ENCODE measurements at regions not wholly inside any gene's neighbourhood (a gene's known extent, or its start where the extent isn't known, plus 50 kb on each side); places are given as distances from the start of the nearest gene placed in this dataset.

GRCh38 chr18:30582078-30582477 lies 460.5 kb downstream of the DSC3 start:
- TF ChIP-seq CTCF (IDR thresholded peaks at IDR 0.05) (no peak), EZH2 (IDR thresholded peaks at IDR 0.05) (no peak)
